Subcutaneous abdominal adipose tissue (tissue), 5 donors: ENCODE measurements at regions not wholly inside any gene's neighbourhood (a gene's known extent, or its start where the extent isn't known, plus 50 kb on each side); places are given as distances from the start of the nearest gene placed in this dataset.
"Not testable (repeated sequence)": the region's sequence is repeated elsewhere in the genome, so short reads cannot be mapped to it uniquely, and the experiment has no call there.

Experiments used
- H3K27ac ChIP-seq: one replicate; pipeline ENCODE4 v1.7.0; 2013; ENCODE audit warnings: low read depth, mild to moderate bottlenecking, inconsistent platforms, low read length, moderate library complexity
- H3K27me3 ChIP-seq, 5 donors: one replicate each; pipeline ENCODE4 v1.7.0; 2013; ENCODE audit warnings: low read length in 5 of 5, inconsistent platforms in 1 of 5; ENCODE audit not compliant: control insufficient read depth in 5 of 5, insufficient read depth in 4 of 5
- H3K36me3 ChIP-seq, 5 donors: one replicate each; pipeline ENCODE4 v1.7.0; 2013; ENCODE audit warnings: low read length in 5 of 5; ENCODE audit not compliant: control insufficient read depth in 5 of 5, insufficient read depth in 5 of 5
- H3K4me1 ChIP-seq, 5 donors: one replicate each; pipeline ENCODE4 v1.7.0; 2013; ENCODE audit warnings: low read length in 5 of 5, mild to moderate bottlenecking in 3 of 5, moderate library complexity in 1 of 5; ENCODE audit not compliant: control insufficient read depth in 5 of 5, insufficient read depth in 5 of 5
- H3K4me3 ChIP-seq, 5 donors: one replicate each; pipeline ENCODE4 v1.7.0; 2013; ENCODE audit warnings: low read length in 5 of 5, low read depth in 1 of 5
- H3K9ac ChIP-seq, 5 donors: one replicate each; pipeline ENCODE4 v1.7.0; 2013; ENCODE audit warnings: low read length in 5 of 5, mild to moderate bottlenecking in 4 of 5, moderate library complexity in 3 of 5
- H3K9me3 ChIP-seq, 5 donors: one replicate each; pipeline ENCODE4 v1.7.0; 2013; ENCODE audit warnings: low read length in 5 of 5; ENCODE audit not compliant: control insufficient read depth in 5 of 5
- donor health status: healthy.
- donor health status: healthy.
- donor health status: healthy.
- donor health status: healthy.
- donor health status: healthy.

- no peak overlapping the region for H3K27ac ChIP-seq
- H3K9me3 ChIP-seq = peaks cover 0 to 6% (median 0%) of the 10 kb centered on the region in 5 donors
- no peak overlapping the region for H3K9ac ChIP-seq
- H3K4me3 ChIP-seq = no peak overlapping the region
- peaks cover 0 to 5% (median 0%) of the 10 kb centered on the region in 5 donors for H3K27me3 ChIP-seq
- no peaks in the 10 kb centered on the region for H3K36me3 ChIP-seq
- no peaks in the 10 kb centered on the region for H3K4me1 ChIP-seq
These were observed 309.9 kb downstream of the MIAT start for GRCh38 chr22:26967282-26967681.

GRCh38 chr22:26968859-26969523 lies 311.6 kb downstream of the MIAT start:
- peaks cover 0 to 6% (median 0%) of the 10 kb centered on the region in 5 donors for H3K9me3 ChIP-seq
- H3K27ac ChIP-seq = peak overlapping the region; percentile 32
- H3K27me3 ChIP-seq = peaks cover 0 to 5% (median 0%) of the 10 kb centered on the region in 5 donors
- no peaks in the 10 kb centered on the region for H3K36me3 ChIP-seq
- H3K4me1 ChIP-seq = peaks cover 0 to 4% (median 0%) of the 10 kb centered on the region in 5 donors
- H3K9ac ChIP-seq = no peak overlapping the region
- no peak overlapping the region for H3K4me3 ChIP-seq

GRCh38 chr22:26970809-26971394 lies 313.5 kb downstream of the MIAT start:
- no peak overlapping the region for H3K27ac ChIP-seq
- H3K36me3 ChIP-seq = no peaks in the 10 kb centered on the region
- H3K9ac ChIP-seq = no peak overlapping the region
- H3K4me3 ChIP-seq = no peak overlapping the region
- H3K4me1 ChIP-seq = peaks cover 0 to 4% (median 0%) of the 10 kb centered on the region in 5 donors
- peaks cover 0 to 5% (median 0%) of the 10 kb centered on the region in 5 donors for H3K27me3 ChIP-seq
- H3K9me3 ChIP-seq = no peaks in the 10 kb centered on the region

- Histone ChIP-seq H3K27ac (no peak overlapping the region), H3K4me1 (peaks cover 0 to 4% (median 0%) of the 10 kb centered on the region in 5 donors), H3K4me3 (no peak overlapping the region), H3K27me3 (peaks cover 0 to 5% (median 0%) of the 10 kb centered on the region in 5 donors), H3K9me3 (no peaks in the 10 kb centered on the region), H3K36me3 (no peaks in the 10 kb centered on the region), H3K9ac (no peak overlapping the region)
These were observed 314.9 kb downstream of the MIAT start for GRCh38 chr22:26972286-26972685.

GRCh38 chr22:26972915-26973314 lies 315.5 kb downstream of the MIAT start:
- not testable (repeated sequence) for H3K4me1 ChIP-seq, H3K4me3 ChIP-seq, H3K27me3 ChIP-seq, H3K27ac ChIP-seq, H3K9ac ChIP-seq, H3K36me3 ChIP-seq, H3K9me3 ChIP-seq

- peaks cover 0 to 5% (median 0%) of the 10 kb centered on the region in 5 donors for H3K27me3 ChIP-seq
- no peak overlapping the region for H3K9ac ChIP-seq
- H3K9me3 ChIP-seq = no peaks in the 10 kb centered on the region
- no peak overlapping the region for H3K27ac ChIP-seq
- H3K4me3 ChIP-seq = no peak overlapping the region
- no peaks in the 10 kb centered on the region for H3K36me3 ChIP-seq
- peaks cover 0 to 4% (median 0%) of the 10 kb centered on the region in 5 donors for H3K4me1 ChIP-seq
These were observed 316.6 kb downstream of the MIAT start for GRCh38 chr22:26974034-26974433.

- Histone ChIP-seq H3K36me3 (no peaks in the 10 kb centered on the region), H3K27me3 (peaks cover 0 to 5% (median 0%) of the 10 kb centered on the region in 5 donors), H3K4me1 (peaks cover 0 to 4% (median 0%) of the 10 kb centered on the region in 5 donors), H3K9me3 (no peaks in the 10 kb centered on the region), H3K9ac (no peak overlapping the region), H3K27ac (no peak overlapping the region), H3K4me3 (no peak overlapping the region)
These were observed 317.8 kb downstream of the MIAT start for GRCh38 chr22:26974914-26975803.

GRCh38 chr22:26975865-26976264 lies 318.5 kb downstream of the MIAT start:
- Histone ChIP-seq H3K27ac (no peak overlapping the region), H3K4me1 (peaks cover 0 to 4% (median 0%) of the 10 kb centered on the region in 5 donors), H3K27me3 (peaks cover 0 to under 1% (median 0%) of the 10 kb centered on the region in 5 donors), H3K36me3 (no peaks in the 10 kb centered on the region), H3K9ac (no peak overlapping the region), H3K4me3 (no peak overlapping the region), H3K9me3 (no peaks in the 10 kb centered on the region)

- Histone ChIP-seq H3K4me3 (no peak overlapping the region), H3K9me3 (no peaks in the 10 kb centered on the region), H3K4me1 (peaks cover 0 to 4% (median 0%) of the 10 kb centered on the region in 5 donors), H3K36me3 (no peaks in the 10 kb centered on the region), H3K27ac (no peak overlapping the region), H3K27me3 (no peaks in the 10 kb centered on the region), H3K9ac (no peak overlapping the region)
These were observed 320.5 kb downstream of the MIAT start for GRCh38 chr22:26977741-26978376.
